ENCODE measurements at regions not wholly inside any gene's neighbourhood (a gene's known extent, or its start where the extent isn't known, plus 50 kb on each side); places are given as distances from the start of the nearest gene placed in this dataset.

- POLR2A ChIA-PET: no interaction called here
- CTCF ChIA-PET: no interaction called here
- peak overlapping the region in 2 of 7 donors; percentile 64 for H3K4me3 Mint-ChIP-seq
- Histone ChIP-seq H3K36me3 (ENCODE audit: insufficient read depth, low read length) (no peaks in the 10 kb centered on the region), H3K4me1 (ENCODE audit: insufficient read depth, low read length) (no peaks in the 10 kb centered on the region), H3K9me3 (ENCODE audit: low read length) (no peaks in the 10 kb centered on the region), H3K27ac (ENCODE audit: low read depth, low read length) (no peak overlapping the region), H3K27me3 (ENCODE audit: insufficient read depth, low read length, poor library complexity, severe bottlenecking) (peaks cover 25% of the 10 kb centered on the region), H3K4me3 (ENCODE audit: low read length) (no peak overlapping the region)
- DNase-seq: no peak
- H3K4me1 Mint-ChIP-seq: peaks cover 0 to 8% (median 6%) of the 10 kb centered on the region in 3 donors
- H3K36me3 Mint-ChIP-seq: no peaks in the 10 kb centered on the region
- H3K27ac Mint-ChIP-seq: no peak overlapping the region
- H3K9me3 Mint-ChIP-seq: no peaks in the 10 kb centered on the region
- peaks cover 55 to 82% of the 10 kb centered on the region in 2 donors for H3K27me3 Mint-ChIP-seq
These were observed 108.4 kb upstream of the SLC6A11 start for GRCh38 chr3:10707400-10708215.

GRCh38 chr3:10708216-10708893 lies 107.7 kb upstream of the SLC6A11 start:
- Mint-ChIP-seq H3K27me3 (peaks cover 50 to 80% of the 10 kb centered on the region in 2 donors), H3K36me3 (no peaks in the 10 kb centered on the region), H3K4me1 (peaks cover 0 to 8% (median 6%) of the 10 kb centered on the region in 3 donors), H3K27ac (no peak overlapping the region), H3K9me3 (peaks cover 0 to 3% (median 0%) of the 10 kb centered on the region in 5 donors), H3K4me3 (peak overlapping the region in 1 of 7 donors; percentile 14)
- ChIA-PET POLR2A (no interaction called here), CTCF (no interaction called here)
- Histone ChIP-seq H3K4me1 (ENCODE audit: insufficient read depth, low read length) (no peaks in the 10 kb centered on the region), H3K4me3 (ENCODE audit: low read length) (no peak overlapping the region), H3K36me3 (ENCODE audit: insufficient read depth, low read length) (no peaks in the 10 kb centered on the region), H3K9me3 (ENCODE audit: low read length) (no peaks in the 10 kb centered on the region), H3K27ac (ENCODE audit: low read depth, low read length) (no peak overlapping the region), H3K27me3 (ENCODE audit: insufficient read depth, low read length, poor library complexity, severe bottlenecking) (peaks cover 25% of the 10 kb centered on the region)
- no peak for DNase-seq

GRCh38 chr3:10709110-10709781 lies 106.8 kb upstream of the SLC6A11 start:
- H3K4me1 Mint-ChIP-seq: peaks cover 0 to 8% (median 6%) of the 10 kb centered on the region in 3 donors
- CTCF ChIA-PET: no interaction called here
- peaks cover 0 to 5% (median 3%) of the 10 kb centered on the region in 5 donors for H3K9me3 Mint-ChIP-seq
- no peaks in the 10 kb centered on the region for H3K4me1 ChIP-seq (ENCODE audit: insufficient read depth, low read length)
- peaks cover 25% of the 10 kb centered on the region for H3K27me3 ChIP-seq (ENCODE audit: insufficient read depth, low read length, poor library complexity, severe bottlenecking)
- H3K4me3 Mint-ChIP-seq: peak overlapping the region in 3 of 7 donors; percentile 4 to 48 (median 20)
- POLR2A ChIA-PET: no interaction called here
- no peak for DNase-seq
- H3K4me3 ChIP-seq (ENCODE audit: low read length): no peak overlapping the region
- H3K27me3 Mint-ChIP-seq: peaks cover 41 to 73% of the 10 kb centered on the region in 2 donors
- no peaks in the 10 kb centered on the region for H3K9me3 ChIP-seq (ENCODE audit: low read length)
- no peak overlapping the region for H3K27ac Mint-ChIP-seq
- peaks cover 0 to 2% (median 0%) of the 10 kb centered on the region in 3 donors for H3K36me3 Mint-ChIP-seq
- H3K36me3 ChIP-seq (ENCODE audit: insufficient read depth, low read length): no peaks in the 10 kb centered on the region
- H3K27ac ChIP-seq (ENCODE audit: low read depth, low read length): no peak overlapping the region

DNA sequence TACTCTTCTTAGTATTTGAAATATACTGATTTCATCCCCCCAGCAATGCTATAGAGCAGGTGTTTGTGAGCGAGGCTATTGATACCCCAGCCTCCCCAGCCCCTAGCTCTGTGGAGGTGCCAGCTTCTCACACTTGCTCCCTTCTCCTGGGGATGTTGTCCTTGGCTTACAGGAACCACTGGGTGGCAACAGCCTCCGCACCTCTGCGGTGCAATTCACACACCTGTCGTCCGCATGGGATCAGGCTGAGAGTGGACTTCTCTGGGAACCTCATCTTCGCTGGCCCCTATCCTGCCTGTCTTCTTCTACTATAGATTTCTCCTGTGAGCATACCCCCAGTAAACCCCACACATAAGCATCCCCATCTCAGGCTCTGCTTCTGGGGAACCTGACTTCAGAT lies 103.9 kb upstream of the SLC6A11 start:
- Mint-ChIP-seq H3K27ac (no peak overlapping the region), H3K9me3 (peaks cover 0 to 8% (median 5%) of the 10 kb centered on the region in 5 donors), H3K4me1 (peaks cover 0 to 2% (median under 1%) of the 10 kb centered on the region in 3 donors), H3K27me3 (peaks cover 20 to 56% of the 10 kb centered on the region in 2 donors), H3K36me3 (peaks cover 0 to 2% (median 0%) of the 10 kb centered on the region in 3 donors), H3K4me3 (no peak overlapping the region)
- H3K4me3 ChIP-seq (ENCODE audit: low read length): no peak overlapping the region
- H3K36me3 ChIP-seq (ENCODE audit: insufficient read depth, low read length): no peaks in the 10 kb centered on the region
- H3K27ac ChIP-seq (ENCODE audit: low read depth, low read length): no peak overlapping the region
- peaks cover under 1% of the 10 kb centered on the region for H3K27me3 ChIP-seq (ENCODE audit: insufficient read depth, low read length, poor library complexity, severe bottlenecking)
- H3K4me1 ChIP-seq (ENCODE audit: insufficient read depth, low read length): no peaks in the 10 kb centered on the region
- ChIA-PET CTCF (no interaction called here), POLR2A (no interaction called here)
- DNase-seq: no peak
- H3K9me3 ChIP-seq (ENCODE audit: low read length): no peaks in the 10 kb centered on the region

GRCh38 chr3:10713656-10714055 lies 102.4 kb upstream of the SLC6A11 start:
- Histone ChIP-seq H3K4me1 (ENCODE audit: insufficient read depth, low read length) (no peaks in the 10 kb centered on the region), H3K9me3 (ENCODE audit: low read length) (no peaks in the 10 kb centered on the region), H3K36me3 (ENCODE audit: insufficient read depth, low read length) (no peaks in the 10 kb centered on the region), H3K27me3 (ENCODE audit: insufficient read depth, low read length, poor library complexity, severe bottlenecking) (no peaks in the 10 kb centered on the region), H3K27ac (ENCODE audit: low read depth, low read length) (no peak overlapping the region), H3K4me3 (ENCODE audit: low read length) (no peak overlapping the region)
- no peaks in the 10 kb centered on the region for H3K4me1 Mint-ChIP-seq
- POLR2A ChIA-PET: no interaction called here
- H3K27ac Mint-ChIP-seq: no peak overlapping the region
- DNase-seq: no peak
- peaks cover 0 to 2% (median 0%) of the 10 kb centered on the region in 3 donors for H3K36me3 Mint-ChIP-seq
- CTCF ChIA-PET: no interaction called here
- peaks cover 0 to 8% (median 5%) of the 10 kb centered on the region in 5 donors for H3K9me3 Mint-ChIP-seq
- H3K27me3 Mint-ChIP-seq: peaks cover 17 to 52% of the 10 kb centered on the region in 2 donors
- no peak overlapping the region for H3K4me3 Mint-ChIP-seq

GRCh38 chr3:10715886-10716285 lies 100.1 kb upstream of the SLC6A11 start:
- Histone ChIP-seq H3K27ac (ENCODE audit: low read depth, low read length) (no peak overlapping the region), H3K4me3 (ENCODE audit: low read length) (no peak overlapping the region), H3K4me1 (ENCODE audit: insufficient read depth, low read length) (no peaks in the 10 kb centered on the region), H3K36me3 (ENCODE audit: insufficient read depth, low read length) (no peaks in the 10 kb centered on the region), H3K9me3 (ENCODE audit: low read length) (no peaks in the 10 kb centered on the region), H3K27me3 (ENCODE audit: insufficient read depth, low read length, poor library complexity, severe bottlenecking) (no peaks in the 10 kb centered on the region)
- ChIA-PET POLR2A (no interaction called here), CTCF (interaction anchor here (1.0 kb wide), 1 partner anchor 23 kb away, joined by 3 read pairs; no protein-coding TSS in a partner anchor)
- Mint-ChIP-seq H3K4me1 (no peaks in the 10 kb centered on the region), H3K4me3 (no peak overlapping the region), H3K9me3 (peaks cover 0 to 8% (median 5%) of the 10 kb centered on the region in 5 donors), H3K27ac (no peak overlapping the region), H3K27me3 (peaks cover 2 to 32% of the 10 kb centered on the region in 2 donors), H3K36me3 (peaks cover 0 to 2% (median 0%) of the 10 kb centered on the region in 3 donors)
- no peak for DNase-seq

GRCh38 chr3:10716964-10717363 lies 99.1 kb upstream of the SLC6A11 start:
- DNase-seq: no peak
- Histone ChIP-seq H3K4me1 (ENCODE audit: insufficient read depth, low read length) (no peaks in the 10 kb centered on the region), H3K36me3 (ENCODE audit: insufficient read depth, low read length) (no peaks in the 10 kb centered on the region), H3K27ac (ENCODE audit: low read depth, low read length) (no peak overlapping the region), H3K27me3 (ENCODE audit: insufficient read depth, low read length, poor library complexity, severe bottlenecking) (no peaks in the 10 kb centered on the region), H3K9me3 (ENCODE audit: low read length) (no peaks in the 10 kb centered on the region), H3K4me3 (ENCODE audit: low read length) (no peak overlapping the region)
- Mint-ChIP-seq H3K4me3 (no peak overlapping the region), H3K9me3 (peaks cover 0 to 8% (median 5%) of the 10 kb centered on the region in 5 donors), H3K36me3 (peaks cover 0 to 2% (median 0%) of the 10 kb centered on the region in 3 donors), H3K4me1 (no peaks in the 10 kb centered on the region), H3K27ac (no peak overlapping the region), H3K27me3 (peaks cover 1 to 24% of the 10 kb centered on the region in 2 donors)
- ChIA-PET CTCF (interaction anchor here (1.0 kb wide), 1 partner anchor 22 kb away, joined by 3 read pairs; no protein-coding TSS in a partner anchor), POLR2A (no interaction called here)

DNA sequence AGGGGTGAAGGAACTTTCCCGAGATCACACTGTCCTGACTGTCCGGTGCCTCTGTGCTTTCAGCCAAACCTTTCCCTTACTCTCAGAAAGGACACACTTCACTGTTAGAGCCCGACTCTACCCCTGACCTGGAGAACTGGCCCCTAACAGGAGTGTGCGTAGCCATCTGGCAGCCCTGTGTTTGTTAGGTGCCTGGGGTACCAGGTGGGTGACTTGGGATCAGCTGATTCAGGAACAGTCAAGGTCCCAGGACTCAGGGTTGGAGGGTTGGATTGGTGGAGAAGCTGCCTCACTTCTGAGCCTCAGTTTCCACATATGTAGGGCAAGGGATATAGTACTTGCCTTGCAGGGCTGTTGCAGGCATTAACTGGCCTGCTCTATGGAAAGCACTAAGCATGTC lies 98.3 kb upstream of the SLC6A11 start:
- peaks cover 0 to 21% of the 10 kb centered on the region in 2 donors for H3K27me3 Mint-ChIP-seq
- H3K4me3 ChIP-seq (ENCODE audit: low read length): no peak overlapping the region

More for the DNA sequence above, 98.3 kb upstream of the SLC6A11 start:
- no peak for DNase-seq
- Mint-ChIP-seq H3K9me3 (peaks cover 0 to 8% (median 5%) of the 10 kb centered on the region in 5 donors), H3K4me1 (no peaks in the 10 kb centered on the region), H3K27ac (no peak overlapping the region), H3K4me3 (no peak overlapping the region), H3K36me3 (peaks cover 0 to 2% (median 0%) of the 10 kb centered on the region in 3 donors)
- no peak overlapping the region for H3K27ac ChIP-seq (ENCODE audit: low read depth, low read length)
- no peaks in the 10 kb centered on the region for H3K27me3 ChIP-seq (ENCODE audit: insufficient read depth, low read length, poor library complexity, severe bottlenecking)
- H3K36me3 ChIP-seq (ENCODE audit: insufficient read depth, low read length): no peaks in the 10 kb centered on the region
- CTCF ChIA-PET: no interaction called here
- no peaks in the 10 kb centered on the region for H3K4me1 ChIP-seq (ENCODE audit: insufficient read depth, low read length)
- POLR2A ChIA-PET: no interaction called here
- no peaks in the 10 kb centered on the region for H3K9me3 ChIP-seq (ENCODE audit: low read length)

Data from CD8-positive, alpha-beta memory T cell (primary cell).